Adrenal gland (tissue), 5 donors: ENCODE measurements at regions not wholly inside any gene's neighbourhood (a gene's known extent, or its start where the extent isn't known, plus 50 kb on each side); places are given as distances from the start of the nearest gene placed in this dataset.

Experiments used
- CTCF ChIP-seq, 6 experiments: fragments of 450-650 bp in 4 of 6; fragments of 200-600 bp in 2 of 6; sonication (generic) in 1 of 6; IDR thresholded peaks; 1 replicate in 5 of 6; 2 replicates in 1 of 6; pipeline versions ENCODE4 v1.5.1 to v1.8.0; 2016 to 2021; ENCODE audit warnings: antibody characterized with exemption in 6 of 6, mild to moderate bottlenecking in 2 of 6, moderate library complexity in 1 of 6
- POLR2A ChIP-seq, 2 donors: fragments of 450-650 bp; IDR thresholded peaks; one replicate each; pipeline ENCODE4 v1.6.1; 2017; ENCODE audit warnings: antibody characterized with exemption in 2 of 2, mild to moderate bottlenecking in 2 of 2, moderate library complexity in 1 of 2
- donor health status: DM: no; HTN: no; CAD: no.

DNA sequence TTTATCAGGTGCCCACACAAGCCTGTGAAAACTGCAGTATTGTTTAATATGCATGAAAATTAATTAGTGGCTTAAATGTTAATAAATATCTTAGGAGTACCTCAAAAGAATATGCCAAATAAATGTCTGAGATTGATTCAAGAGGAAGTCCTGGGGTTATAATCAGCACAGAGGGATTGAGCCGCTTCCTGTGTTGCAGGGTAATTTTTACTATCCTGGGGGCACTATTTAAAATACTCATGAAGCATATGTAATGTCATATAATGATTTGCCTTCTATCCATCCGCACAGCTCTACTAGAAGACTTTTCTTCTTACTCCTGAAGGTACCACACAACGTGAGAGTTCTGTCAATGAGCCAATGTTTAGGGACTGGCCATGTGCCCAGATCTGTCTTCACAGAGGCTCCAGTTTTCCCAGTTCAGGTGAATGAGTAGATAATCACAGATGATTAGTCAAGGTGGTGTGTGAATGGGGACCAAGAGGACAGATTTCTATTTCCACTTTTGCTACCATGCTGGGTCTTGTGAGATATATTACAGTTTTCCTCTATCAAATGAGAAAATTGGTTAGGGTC, 233.3 kb downstream of the USP46 start:
- TF ChIP-seq CTCF (IDR thresholded peaks at IDR 0.05) (no peak), POLR2A (IDR thresholded peaks at IDR 0.05) (no peak)
